ENCODE measurements at regions not wholly inside any gene's neighbourhood (a gene's known extent, or its start where the extent isn't known, plus 50 kb on each side); places are given as distances from the start of the nearest gene placed in this dataset.
A peak's percentile ranks its signal among the peaks of the same experiment; 100 is the strongest.

DNA sequence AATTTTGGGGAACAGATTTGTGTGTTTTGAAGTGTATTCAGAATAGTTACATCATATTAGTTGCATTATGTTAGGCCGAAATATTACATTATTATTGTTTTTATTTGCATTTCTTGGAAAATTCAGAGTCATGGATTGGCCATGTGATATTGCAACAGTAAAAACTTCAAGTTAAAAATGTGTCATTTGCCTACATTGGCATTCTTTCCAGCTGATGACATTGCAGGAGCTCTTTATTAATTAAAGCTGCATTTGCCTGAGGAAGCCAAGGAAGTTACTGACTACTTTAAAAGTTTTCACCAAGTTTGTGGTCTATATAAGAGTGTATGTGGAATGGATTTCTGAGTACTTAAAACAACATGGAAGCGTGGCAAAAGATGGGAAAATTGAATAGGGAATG lies 726.4 kb upstream of the SGO1 start:
- DNase-seq (ENCODE audit: low read depth) = peak; percentile 8

DNA sequence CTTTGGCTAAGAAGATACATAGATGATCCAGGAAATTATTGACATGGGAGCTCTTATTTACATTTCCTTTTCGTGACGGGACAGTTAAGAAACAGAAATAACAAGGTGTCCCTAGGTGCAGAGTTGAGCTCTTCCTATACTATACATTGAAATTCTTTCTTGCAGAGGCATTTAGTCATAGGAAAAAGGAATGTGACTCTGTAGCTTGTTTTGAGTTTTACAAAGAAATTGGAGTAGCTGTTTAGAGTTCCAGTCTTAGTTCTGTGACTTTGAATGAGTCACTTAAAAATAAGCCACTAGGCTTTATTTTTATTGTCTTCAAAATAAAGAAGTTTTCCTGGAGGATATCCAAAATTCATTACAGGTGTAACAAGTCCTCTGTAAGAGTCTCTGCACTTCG lies 723.5 kb upstream of the SGO1 start:
- DNase-seq (ENCODE audit: low read depth) = no peak

GRCh38 chr3:20905210-20905805 lies 719.3 kb upstream of the SGO1 start:
- DNase-seq (ENCODE audit: low read depth) = no peak

DNA sequence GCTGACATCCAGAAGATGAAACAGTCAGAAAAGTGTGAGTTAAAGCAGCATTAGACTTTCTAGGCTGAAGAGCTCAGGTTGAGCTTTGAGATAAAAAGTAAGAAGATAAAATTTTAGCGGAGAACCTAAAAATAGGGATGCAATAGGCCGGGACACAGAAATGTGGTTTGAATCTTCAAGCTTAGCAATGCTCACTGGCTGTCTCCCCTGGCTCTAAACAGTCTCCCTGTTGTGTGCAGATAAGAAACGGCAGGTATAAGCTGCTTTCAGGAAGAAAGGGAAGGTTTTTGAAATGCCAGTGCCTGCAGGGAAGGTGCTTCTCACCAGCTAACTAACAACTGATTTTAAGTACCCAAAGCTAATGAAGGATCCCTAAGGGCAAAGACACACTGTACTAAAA lies 718.7 kb upstream of the SGO1 start:
- DNase-seq (ENCODE audit: low read depth) = no peak

DNA sequence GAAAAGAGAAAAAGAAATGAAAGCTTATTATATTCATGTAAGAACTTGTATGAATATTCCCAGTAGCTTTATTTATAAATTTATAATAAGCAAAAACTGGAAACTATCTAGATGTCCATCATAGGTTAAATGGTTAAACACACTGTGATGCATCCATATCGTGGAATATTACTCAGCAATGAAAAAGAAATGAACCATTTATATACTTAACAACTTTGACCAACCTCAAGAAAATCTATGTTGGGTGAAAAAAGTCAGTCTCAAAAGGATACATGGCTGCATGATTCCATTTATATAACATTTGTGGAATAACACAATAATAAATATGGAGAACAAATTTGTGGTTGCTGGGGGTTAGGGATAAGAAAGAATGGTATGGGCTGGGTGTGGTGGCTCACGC lies 713.0 kb upstream of the SGO1 start:
- no peak for DNase-seq (ENCODE audit: low read depth)

DNA sequence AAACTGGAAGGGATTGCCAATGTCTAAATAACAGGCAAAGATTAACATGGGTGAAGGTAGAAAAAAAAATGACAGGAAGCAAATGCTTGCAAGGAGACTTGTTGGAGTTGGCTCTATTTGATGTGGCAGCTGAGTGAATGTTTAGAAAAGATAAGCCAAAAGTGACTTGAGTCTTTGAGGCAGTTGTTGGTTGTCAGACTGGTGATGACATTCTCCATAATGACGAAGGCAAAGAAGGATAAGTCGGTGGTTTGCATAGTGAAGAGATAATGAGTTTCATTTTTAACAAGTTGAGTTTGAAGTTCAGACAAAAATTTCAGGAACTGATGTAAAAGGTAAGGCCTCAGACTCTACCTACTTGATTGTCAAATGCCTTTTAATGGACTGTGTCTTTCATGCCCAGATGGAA lies 704.1 kb upstream of the SGO1 start:
- DNase-seq (ENCODE audit: low read depth) = no peak

DNA sequence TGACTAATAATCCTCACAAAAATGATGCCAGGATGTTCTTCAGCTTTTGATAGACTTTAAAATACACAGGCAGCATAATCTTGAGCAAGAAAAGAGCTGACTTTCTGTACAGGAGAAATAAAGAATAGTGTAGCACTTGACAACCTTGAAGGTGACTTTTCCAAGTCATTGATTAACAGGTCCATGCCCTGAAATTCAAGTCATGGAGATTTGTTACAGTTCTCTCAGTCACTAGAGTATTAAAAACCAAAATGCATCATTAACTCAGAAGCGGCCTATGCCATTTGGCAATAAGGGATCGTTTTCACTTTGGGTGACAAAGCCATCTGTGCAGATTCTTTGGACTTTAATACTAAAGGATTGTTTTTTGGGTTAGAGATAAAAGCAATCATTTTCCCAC lies 692.7 kb upstream of the SGO1 start:
- no peak for DNase-seq (ENCODE audit: low read depth)

DNA sequence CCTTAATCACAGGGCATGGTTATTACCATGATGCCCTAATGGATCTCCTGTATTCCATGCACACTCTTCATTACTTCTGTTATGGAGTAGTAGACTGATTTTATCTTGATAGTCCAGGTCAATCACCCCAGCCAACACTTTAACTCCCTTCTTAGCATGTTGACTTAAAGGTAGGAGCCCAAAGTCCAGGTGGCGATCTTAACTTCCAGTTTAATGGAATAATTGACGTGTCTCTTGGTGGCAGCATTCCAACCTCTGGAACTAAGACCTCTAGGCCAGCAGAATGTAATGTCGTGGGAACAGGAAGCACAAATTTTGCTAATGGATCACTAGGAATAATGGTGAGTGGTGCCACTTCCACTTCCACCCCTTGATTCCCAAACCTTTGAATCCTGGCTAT lies 687.2 kb upstream of the SGO1 start:
- DNase-seq (ENCODE audit: low read depth) = no peak

- DNase-seq (ENCODE audit: low read depth) = no peak
These were observed 684.3 kb upstream of the SGO1 start for GRCh38 chr3:20870106-20870899.

DNA sequence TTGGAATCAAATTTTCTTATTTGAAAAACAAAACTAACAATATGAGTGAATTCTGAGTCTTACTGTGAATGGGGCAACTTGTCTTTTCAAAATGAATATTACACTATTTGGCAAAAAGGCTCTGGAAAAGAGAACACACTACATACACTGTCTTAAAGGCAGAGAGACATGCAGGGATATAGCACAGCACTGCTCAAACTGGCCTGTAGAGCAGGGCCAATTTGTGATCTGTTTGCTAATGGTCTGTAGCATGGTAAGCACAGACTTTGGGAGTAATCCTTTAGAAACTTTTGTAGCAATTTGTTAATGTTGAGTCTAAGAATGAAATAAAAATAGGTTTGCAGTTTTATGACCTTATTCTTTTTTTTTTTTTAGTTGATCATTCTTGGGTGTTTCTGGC lies 679.8 kb upstream of the SGO1 start:
- DNase-seq (ENCODE audit: low read depth) = no peak

DNA sequence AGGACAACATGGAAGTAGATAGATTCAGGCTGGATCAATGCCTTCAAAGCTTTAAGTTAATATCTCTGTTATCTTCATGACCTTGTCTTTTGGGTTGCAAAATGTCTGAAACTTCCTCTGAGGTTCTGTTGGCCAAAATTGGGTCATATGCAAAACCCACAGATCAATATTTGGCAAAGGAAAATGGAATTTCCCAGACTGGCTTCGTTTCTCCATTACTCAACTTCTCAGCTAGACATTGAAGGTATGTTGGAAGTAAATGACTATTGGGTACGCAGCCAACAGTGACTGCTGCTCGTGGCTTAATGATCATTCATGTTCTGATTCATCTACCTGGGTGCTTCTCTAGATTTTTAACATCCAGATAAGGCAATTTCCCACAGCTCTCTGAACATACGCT lies 675.4 kb upstream of the SGO1 start:
- no peak for DNase-seq (ENCODE audit: low read depth)

DNA sequence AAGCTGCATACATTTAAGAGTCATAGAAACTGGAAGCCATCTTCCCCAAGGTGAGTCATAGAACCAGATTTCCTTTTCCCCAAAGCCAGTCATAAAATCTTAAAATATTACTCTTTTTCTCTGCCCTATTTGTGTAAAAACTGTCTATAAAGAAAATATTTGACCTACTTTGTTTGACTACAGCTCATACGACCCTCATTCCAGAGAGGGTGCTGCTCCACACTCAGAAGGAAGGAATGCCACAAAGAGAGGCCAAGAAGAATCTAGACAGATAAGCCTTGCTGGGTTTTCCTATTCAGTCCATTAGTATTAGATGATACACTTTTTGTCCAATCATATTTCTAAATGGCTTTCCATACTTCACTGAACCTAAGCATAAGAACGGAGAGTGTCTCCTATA lies 671.6 kb upstream of the SGO1 start:
- DNase-seq (ENCODE audit: low read depth) = peak; percentile 37

DNA sequence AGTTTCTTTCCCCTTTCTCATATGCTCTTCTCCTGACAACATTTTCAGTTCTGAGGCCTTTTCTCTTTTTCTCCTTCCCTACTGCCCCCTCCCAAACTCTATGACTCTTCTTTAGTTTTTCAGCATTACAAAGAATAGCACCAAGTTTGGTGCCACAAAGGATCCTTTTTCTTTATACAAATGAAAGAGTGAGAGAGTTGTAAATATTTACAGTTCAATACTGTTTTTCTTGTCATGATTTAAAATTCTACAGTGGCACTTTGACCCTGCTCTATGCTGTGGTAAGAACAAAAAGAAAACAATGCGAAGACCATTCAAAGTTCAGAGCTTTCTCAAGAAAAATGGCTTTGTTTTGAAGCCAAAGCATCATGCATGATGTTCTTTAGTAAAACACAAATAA lies 667.9 kb upstream of the SGO1 start:
- DNase-seq (ENCODE audit: low read depth) = no peak

DNA sequence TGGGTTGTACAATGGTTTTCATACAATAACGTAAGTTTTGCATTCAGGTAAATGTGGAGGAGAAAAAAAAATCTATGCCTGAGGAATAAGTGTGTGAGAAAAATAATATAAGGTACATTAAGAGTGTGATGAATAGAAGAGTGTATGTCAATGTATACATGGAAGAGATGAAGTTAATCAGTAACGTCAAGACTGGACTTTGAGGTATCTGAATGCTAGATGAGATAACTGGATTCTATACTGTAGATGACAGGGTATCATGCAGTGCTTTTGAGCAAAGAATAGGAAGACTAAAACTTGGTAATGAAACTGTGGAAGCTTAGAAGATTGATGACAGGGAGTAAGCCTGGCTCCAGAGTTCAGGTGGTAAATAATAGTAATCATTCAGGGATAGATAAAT lies 666.7 kb upstream of the SGO1 start:
- DNase-seq (ENCODE audit: low read depth) = no peak

DNA sequence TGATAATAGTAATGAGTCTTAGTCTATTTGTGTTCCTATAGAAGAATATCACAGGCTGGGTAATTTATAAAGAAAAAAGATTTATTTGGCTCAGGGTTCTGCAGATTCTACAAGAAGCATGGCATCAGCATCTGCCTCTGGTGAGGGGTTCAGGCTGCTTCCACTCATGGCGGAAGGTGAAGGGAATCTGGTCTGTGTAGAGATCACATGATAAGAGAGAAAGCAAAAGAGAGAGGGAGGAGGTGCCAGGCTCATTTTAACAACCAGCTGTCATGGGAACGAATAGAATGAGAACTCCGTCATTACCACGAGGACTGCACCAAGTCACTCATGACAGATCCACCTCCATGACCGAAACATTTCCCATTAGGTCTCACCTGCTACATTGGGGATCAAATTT lies 664.0 kb upstream of the SGO1 start:
- no peak for DNase-seq (ENCODE audit: low read depth)

DNA sequence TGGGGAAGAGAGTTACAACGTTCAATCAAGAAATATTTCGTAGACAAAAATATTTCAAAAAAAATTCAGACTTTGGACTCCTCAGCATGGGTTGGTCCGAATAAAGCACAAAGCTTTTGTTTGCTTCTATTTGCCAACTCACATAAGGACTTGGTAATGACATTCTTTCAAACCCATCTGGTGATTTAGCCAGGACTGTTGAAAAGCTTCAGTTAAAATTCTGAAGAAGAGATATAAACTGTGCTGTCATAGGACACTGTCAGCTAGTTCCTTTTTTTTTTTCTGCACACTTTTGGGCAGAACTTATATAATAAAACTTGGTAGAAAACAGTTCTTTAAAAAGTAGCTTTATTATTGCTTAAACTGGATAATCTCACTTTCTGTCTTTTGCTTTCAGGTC lies 660.8 kb upstream of the SGO1 start:
- no peak for DNase-seq (ENCODE audit: low read depth)

DNA sequence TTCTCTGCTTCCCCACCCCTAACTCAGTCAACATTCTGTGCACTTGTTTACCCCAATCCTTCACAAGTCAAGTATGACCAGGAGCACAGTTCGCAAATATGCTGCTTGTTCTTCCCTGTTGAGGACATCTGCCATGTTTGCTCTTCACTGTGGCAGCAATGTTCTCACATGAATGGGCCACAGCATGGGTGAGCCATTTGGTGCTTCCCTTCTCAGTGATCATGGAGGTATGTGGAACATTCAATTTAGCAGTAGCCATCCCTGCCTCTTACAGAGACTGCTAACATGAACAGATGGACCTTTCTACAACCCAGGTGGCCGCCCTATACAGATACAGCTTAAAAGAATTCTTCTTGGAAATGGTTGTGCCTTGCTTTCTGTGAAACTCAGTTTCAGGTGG lies 660.1 kb upstream of the SGO1 start:
- DNase-seq (ENCODE audit: low read depth) = no peak

DNA sequence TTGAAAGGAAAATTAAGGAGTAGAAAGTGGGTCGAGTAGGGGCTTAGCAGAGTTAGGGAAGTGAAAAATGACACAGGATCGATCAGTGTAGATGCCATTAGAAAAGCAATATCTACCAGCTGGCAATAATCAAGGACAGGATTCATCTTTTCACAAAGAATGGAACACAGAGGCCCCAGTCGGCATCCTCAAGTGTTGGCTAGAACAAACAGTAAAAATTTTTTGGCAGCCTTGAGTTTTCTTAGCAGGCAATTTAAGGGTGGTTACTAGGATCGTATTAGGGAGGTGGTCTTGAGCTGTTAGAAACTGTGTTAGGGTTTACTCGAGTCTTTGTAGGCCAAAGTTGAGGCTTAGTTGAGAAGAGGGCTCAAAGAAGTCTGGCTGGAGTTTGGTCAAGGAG lies 658.8 kb upstream of the SGO1 start:
- DNase-seq (ENCODE audit: low read depth) = no peak

- no peak for DNase-seq (ENCODE audit: low read depth)
These were observed 656.8 kb upstream of the SGO1 start for GRCh38 chr3:20842594-20843436.

DNA sequence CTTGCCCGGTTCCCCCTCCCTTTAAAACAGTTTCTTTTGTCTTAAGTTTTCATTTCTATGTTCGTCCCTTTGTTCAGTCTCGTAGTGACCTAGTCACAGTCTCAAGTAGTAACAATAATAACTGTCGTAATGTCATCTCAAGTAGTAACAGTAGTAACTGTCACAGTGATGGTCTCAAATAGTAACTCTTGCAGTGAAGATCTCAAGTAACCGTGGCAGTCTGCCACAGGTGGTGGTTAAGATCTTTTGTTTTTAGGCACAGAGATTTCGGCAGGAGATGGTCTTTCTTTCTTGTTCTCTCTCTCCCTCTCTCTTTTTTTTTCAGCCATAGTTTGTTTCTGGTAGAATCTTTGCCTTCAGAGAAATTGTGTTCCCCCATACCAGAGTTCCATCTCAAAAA lies 656.0 kb upstream of the SGO1 start:
- no peak for DNase-seq (ENCODE audit: low read depth)

- DNase-seq (ENCODE audit: low read depth) = no peak
These were observed 651.8 kb upstream of the SGO1 start for GRCh38 chr3:20837676-20838302.

DNA sequence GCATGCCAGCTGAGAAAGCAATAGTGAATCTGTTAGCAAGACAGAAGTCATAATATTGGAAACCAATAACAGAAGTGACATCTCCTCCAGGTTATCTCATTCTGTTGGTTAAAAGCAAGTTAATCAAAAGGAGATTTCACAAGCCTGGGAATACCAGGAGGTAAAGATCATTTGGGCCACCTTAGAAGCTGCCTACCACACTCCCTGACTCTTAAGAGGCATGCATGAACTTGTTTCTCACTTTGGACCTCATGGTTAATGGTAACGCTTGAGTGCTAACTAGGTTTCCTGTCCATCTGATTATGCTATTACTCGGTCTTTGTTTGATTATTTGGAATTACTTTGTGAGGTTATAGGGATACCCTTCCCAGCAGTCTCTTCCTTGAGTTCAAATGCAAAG lies 650.8 kb upstream of the SGO1 start:
- DNase-seq (ENCODE audit: low read depth) = no peak

- no peak for DNase-seq (ENCODE audit: low read depth)
These were observed 647.0 kb upstream of the SGO1 start for GRCh38 chr3:20832963-20833362.
